ENCODE measurements at regions not wholly inside any gene's neighbourhood (a gene's known extent, or its start where the extent isn't known, plus 50 kb on each side); places are given as distances from the start of the nearest gene placed in this dataset.

GRCh38 chrX:44058339-44058738 is 85.1 kb upstream of the NDP start:
- Histone ChIP-seq H3K9me3 (ENCODE audit: control insufficient read depth, low read depth, low read length) (peaks cover 42% of the 10 kb centered on the region), H3K79me1 (ENCODE audit: insufficient read depth, low read depth, low read length, poor library complexity, severe bottlenecking) (no peaks in the 10 kb centered on the region), H2BK12ac (ENCODE audit: insufficient read length, low read depth, low read length) (no peak overlapping the region), H2AK5ac (ENCODE audit: insufficient read length, low read length) (no peak overlapping the region), H4K91ac (ENCODE audit: insufficient read length, low read depth, low read length) (no peak overlapping the region), H4K5ac (ENCODE audit: insufficient read length, low read depth, low read length) (no peak overlapping the region), H4K20me1 (ENCODE audit: control insufficient read depth, insufficient read depth, insufficient read length) (no peaks in the 10 kb centered on the region), H3K14ac (ENCODE audit: insufficient read depth, low read length) (no peak overlapping the region), H3K27ac (ENCODE audit: insufficient read length, low read depth, low read length) (no peak overlapping the region), H2BK20ac (ENCODE audit: low read depth, low read length, poor library complexity, severe bottlenecking) (no peak overlapping the region), H3K18ac (ENCODE audit: insufficient read length, low read depth, low read length) (no peak overlapping the region), H3T11ph (ENCODE audit: low read length) (no peak overlapping the region), H2BK120ac (ENCODE audit: low read depth, low read length, poor library complexity, severe bottlenecking) (no peak overlapping the region), H3K79me2 (ENCODE audit: insufficient read depth, low read length) (no peaks in the 10 kb centered on the region), H2AFZ (ENCODE audit: low read length) (no peak overlapping the region), H3K9ac (ENCODE audit: extremely low read depth, insufficient read length, low read length) (no peak overlapping the region), H3K23ac (ENCODE audit: insufficient read length, low read depth, low read length) (no peak overlapping the region), H3K4ac (ENCODE audit: low read depth, low read length) (no peak overlapping the region), H2BK15ac (ENCODE audit: low read depth, low read length) (no peak overlapping the region), H3K56ac (ENCODE audit: insufficient read length, low read depth, low read length) (no peak overlapping the region), H2BK5ac (ENCODE audit: insufficient read length, low read length) (no peak overlapping the region), H3K4me1 (ENCODE audit: insufficient read depth, low read length) (no peaks in the 10 kb centered on the region), H4K8ac (replicated peaks; ENCODE audit: insufficient read length, low read depth, low read length) (no peak overlapping the region), H3K27me3 (ENCODE audit: insufficient read depth, low read length) (no peaks in the 10 kb centered on the region), H3K4me2 (ENCODE audit: insufficient read depth, insufficient read length, low read length) (no peak overlapping the region), H3K23me2 (ENCODE audit: insufficient read length, low read depth, low read length, poor library complexity, severe bottlenecking) (no peaks in the 10 kb centered on the region)
- no peak overlapping the region for H3K27ac Mint-ChIP-seq
- H3K4me1 Mint-ChIP-seq, result peaks cover 4% of the 10 kb centered on the region in 2 experiments
- TF ChIP-seq CTCF (conservative IDR thresholded peaks at IDR 0.05), result no peak
- DNase-seq, result no peak
- peaks cover 0 to 4% (median 4%) of the 10 kb centered on the region in 3 experiments; a peak in 4 of 7 replicates for H3K36me3 Mint-ChIP-seq (ENCODE audit: insufficient read depth in 1 of 3, low read depth in 3 of 3)
- no peak overlapping the region for H3K4me3 Mint-ChIP-seq
- H3K9me3 Mint-ChIP-seq, result peaks cover 50 to 62% of the 10 kb centered on the region in 2 experiments
- H3K27me3 Mint-ChIP-seq (ENCODE audit: low read depth), result peaks cover 2% of the 10 kb centered on the region
- WGBS (ENCODE audit: extremely low coverage, insufficient read length, low lambda C conversion rate), result no CpG with 5 or more reads among the region's 4 CpGs
